NCI-H1105 treated with DMSO at 0.1 percent for 48 hours (cell line): ENCODE measurements at regions not wholly inside any gene's neighbourhood (a gene's known extent, or its start where the extent isn't known, plus 50 kb on each side); places are given as distances from the start of the nearest gene placed in this dataset.
"Not testable (repeated sequence)": the region's sequence is repeated elsewhere in the genome, so short reads cannot be mapped to it uniquely, and the experiment has no call there.

Experiments
- DNase-seq: peaks from one replicate; lab custom pipeline; 2025; lab: John Stamatoyannopoulos, UW

DNA sequence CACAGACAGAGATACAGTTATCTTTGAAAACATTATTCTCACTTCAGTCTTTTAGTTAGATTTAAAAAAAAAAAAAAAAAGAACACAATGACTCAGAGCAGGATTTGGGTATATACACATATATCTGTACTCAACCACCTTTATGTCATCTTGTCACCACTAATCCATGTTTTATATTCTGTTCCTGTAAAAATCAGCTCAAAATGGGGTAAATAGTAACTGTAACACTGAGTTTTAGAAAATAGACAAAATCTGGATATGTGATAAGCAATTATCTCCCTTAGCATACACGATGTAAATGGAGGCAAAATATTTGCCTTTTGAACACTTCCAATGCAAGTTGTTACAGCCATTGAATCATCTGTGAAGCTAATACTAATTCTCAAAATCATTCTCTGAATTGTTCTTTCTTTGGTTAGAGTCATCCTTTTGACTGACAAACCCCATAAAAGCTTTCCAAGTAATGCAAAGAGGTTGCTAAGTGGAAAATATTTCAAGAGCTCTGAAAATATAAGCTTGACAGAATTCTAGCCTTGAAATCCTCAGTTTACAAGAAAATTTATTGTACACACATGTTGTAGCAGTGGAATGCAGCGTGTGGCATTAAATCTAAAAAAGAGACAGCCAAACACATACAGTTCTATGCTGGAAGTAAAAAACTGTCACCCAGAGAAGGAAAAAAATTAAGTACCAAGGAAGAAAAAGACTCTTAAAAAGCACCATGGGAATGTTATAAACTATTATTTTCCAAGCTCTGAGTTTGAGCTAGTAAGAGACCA is 502.2 kb upstream of the PHF14 start:
- no peak for DNase-seq

GRCh38 chr7:10472115-10472514 is 501.6 kb upstream of the PHF14 start:
- DNase-seq: no peak

- DNase-seq: no peak
Observed at GRCh38 chr7:10473569-10473968, 500.1 kb upstream of the PHF14 start.

DNA sequence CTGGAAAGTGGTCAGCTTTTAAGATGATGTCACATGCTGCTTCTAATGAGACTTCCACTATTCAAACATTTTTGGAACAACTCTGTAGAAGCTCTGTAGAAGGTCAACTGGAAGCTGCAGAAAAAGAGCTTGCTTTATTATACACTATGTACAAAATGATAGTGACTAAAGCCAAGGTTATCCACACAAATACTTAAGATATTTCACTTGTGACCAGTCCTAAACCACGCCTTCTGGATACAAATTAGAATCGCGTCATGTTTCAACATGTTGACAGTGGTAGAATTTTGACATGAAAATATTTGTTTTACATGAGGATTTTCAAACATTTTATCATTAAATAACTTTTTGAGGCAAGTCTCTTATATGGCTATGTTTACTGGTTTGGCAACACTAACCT is 499.6 kb upstream of the PHF14 start:
- no peak for DNase-seq

- no peak for DNase-seq
Observed at GRCh38 chr7:10475940-10476641, 497.6 kb upstream of the PHF14 start.

GRCh38 chr7:10476642-10477041 is 497.0 kb upstream of the PHF14 start:
- no peak for DNase-seq

DNA sequence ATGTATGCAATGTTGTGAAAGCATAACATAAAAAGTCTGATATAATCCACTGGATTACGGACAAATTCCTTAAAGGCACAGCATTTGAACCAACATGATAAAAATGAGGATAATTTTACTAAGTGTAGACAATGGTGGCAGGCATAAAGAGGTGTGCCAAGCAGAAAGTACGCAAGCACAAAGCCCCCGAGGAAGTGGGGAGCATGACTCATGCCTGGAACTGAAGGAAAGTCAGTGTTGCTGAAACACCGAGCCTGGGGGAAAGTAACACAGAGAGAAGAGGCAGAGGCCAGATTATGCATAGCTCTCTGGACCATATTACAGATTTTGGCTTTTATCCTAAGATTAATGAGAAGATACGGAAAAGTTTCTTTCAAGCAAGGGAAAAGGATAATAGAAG is 490.0 kb upstream of the PHF14 start:
- no peak for DNase-seq

GRCh38 chr7:10484767-10485166 is 488.9 kb upstream of the PHF14 start:
- no peak for DNase-seq

- DNase-seq: not testable (repeated sequence)
Observed at GRCh38 chr7:10501206-10501884, 472.3 kb upstream of the PHF14 start.

- DNase-seq: no peak
Observed at GRCh38 chr7:10507032-10507431, 466.6 kb upstream of the PHF14 start.

GRCh38 chr7:10521306-10521705 is 452.4 kb upstream of the PHF14 start:
- no peak for DNase-seq

DNA sequence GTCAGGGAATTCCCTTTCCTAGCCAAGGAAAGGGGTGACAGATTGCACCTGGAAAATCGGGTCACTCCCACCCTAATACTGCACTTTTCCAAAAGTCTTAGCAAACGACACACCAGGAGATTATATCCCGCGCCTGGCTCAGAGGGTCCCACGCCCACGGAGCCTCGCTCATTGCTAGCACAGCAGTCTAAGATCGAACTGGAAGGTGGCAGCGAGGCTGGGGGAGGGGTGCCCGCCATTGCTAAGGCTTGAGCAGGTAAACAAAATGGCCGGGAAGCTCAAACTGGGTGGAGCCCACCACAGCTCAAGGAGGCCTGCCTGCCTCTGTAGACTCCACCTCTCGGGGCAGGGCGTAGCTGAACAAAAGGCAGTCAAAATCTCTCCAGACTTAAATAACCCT is 440.2 kb upstream of the PHF14 start:
- not testable (repeated sequence) for DNase-seq

- no peak for DNase-seq
Observed at GRCh38 chr7:10536561-10536960, 437.1 kb upstream of the PHF14 start.

DNA sequence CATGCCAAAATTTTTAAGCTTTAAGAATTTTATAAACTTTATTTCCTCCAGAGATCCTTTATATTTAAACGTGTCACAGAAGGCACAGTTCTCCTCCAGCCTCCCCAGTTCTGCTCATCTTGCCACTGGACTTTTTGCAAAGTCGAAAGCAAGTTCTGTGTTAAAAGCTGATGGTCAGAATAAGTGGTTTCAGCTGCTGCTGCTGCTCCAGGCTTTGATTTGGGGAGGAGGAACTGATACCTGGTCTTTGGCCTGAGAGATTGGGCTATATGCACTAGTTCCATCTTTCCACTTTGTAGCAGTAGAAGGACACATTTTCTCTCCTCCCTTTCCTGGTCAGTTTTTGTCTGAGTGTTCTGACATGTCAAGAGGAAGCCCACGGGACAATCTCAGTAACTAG is 435.9 kb upstream of the PHF14 start:
- no peak for DNase-seq

GRCh38 chr7:10557375-10557774 is 416.3 kb upstream of the PHF14 start:
- DNase-seq: no peak

- no peak for DNase-seq
Observed at GRCh38 chr7:10560497-10560896, 413.2 kb upstream of the PHF14 start.

GRCh38 chr7:10568891-10569290 is 404.8 kb upstream of the PHF14 start:
- DNase-seq: no peak

DNA sequence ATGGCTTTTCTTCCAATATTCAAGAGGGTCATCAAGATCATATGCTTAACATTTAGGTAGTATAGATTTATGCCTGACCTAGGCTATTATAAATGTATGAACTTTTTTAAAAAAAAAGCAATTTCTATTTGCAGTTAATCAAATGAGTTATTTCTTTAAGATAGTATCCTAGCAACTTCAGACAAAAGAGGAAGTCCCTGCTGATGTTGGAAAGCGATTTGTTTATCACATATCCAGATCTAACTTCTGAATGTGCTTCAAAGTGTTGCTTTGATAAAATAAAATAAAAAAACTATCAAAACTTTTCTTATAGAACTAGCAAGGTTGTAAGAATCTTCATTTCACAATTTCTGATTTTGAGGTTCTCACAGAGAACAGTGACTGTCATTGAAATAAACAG is 401.9 kb upstream of the PHF14 start:
- DNase-seq: no peak

GRCh38 chr7:10577866-10578374 is 395.8 kb upstream of the PHF14 start:
- DNase-seq: no peak

- no peak for DNase-seq
Observed at GRCh38 chr7:10579561-10579960, 394.1 kb upstream of the PHF14 start.

DNA sequence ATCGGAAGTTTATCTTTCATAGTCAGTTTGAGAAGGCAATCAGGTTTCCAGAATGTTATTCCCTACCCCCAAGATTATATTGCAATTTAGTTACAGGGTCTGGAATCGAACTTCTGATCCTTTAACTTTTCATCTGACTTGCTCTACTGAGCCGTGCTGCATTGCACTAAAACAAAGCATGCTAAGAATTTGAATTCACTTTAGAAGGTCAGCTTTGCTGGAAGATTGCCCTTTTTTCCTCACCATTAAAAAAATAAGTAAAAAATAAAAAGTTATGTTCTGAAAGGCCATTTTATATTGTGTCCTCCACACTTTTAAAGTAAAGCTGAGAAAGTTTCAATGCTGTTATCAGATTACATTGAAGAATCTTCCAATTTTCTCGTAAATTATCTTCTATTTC is 388.8 kb upstream of the PHF14 start:
- DNase-seq: no peak

DNA sequence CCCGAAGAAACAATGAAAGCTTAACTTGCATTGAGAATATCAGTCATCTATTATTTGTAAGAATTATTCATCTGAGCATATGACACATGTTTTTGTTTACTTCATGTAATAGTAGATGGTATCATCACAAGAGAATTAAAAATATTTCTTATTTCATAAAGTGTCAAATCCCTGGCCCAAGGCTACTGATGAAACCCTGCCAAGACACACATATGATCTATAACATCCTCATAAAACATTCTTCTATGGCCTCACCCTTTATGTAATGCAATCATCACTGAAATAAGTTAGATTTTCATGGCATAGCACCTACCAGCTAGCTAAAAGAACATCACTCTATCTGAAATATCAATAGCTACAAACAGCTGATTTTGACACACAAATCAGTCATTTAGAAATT is 385.6 kb upstream of the PHF14 start:
- no peak for DNase-seq

GRCh38 chr7:10592604-10593003 is 381.1 kb upstream of the PHF14 start:
- DNase-seq: no peak
